SK-N-SH (cell line): ENCODE measurements at regions not wholly inside any gene's neighbourhood (a gene's known extent, or its start where the extent isn't known, plus 50 kb on each side); places are given as distances from the start of the nearest gene placed in this dataset.

Source experiments
- CTCF ChIA-PET: fragments of 300-600, 350-600 bp; formaldehyde crosslinking; extraction: SDS; loops from one replicate; lab custom pipeline; 2021; lab: Yijun Ruan, JAX
- POLR2A ChIA-PET: fragments of 350-600 bp; sonication (Branson Sonifier 250); formaldehyde crosslinking; extraction: SDS; loops from one replicate; lab custom pipeline; 2020; ENCODE audit warnings: antibody characterized with exemption, inconsistent platforms; lab: Yijun Ruan, JAX
- DNase-seq: peaks from one replicate; pipeline ENCODE4 v3.0.0; 2012
- H2AFZ ChIP-seq: fragments of 200-600 bp; sonication (generic); 2 replicates; pipeline ENCODE4 v1.8.1; 2016; ENCODE audit warnings: antibody characterized with exemption, mild to moderate bottlenecking, low read depth
- H3F3A ChIP-seq: fragments of 200-600 bp; sonication (generic); replicated peaks from 2 replicates; pipeline ENCODE3; 2016; ENCODE audit warnings: antibody characterized with exemption, mild to moderate bottlenecking; ENCODE audit not compliant: insufficient read depth
- H3K27ac ChIP-seq, 2 experiments: fragments of 200-500 bp in 1 of 2; fragments of 200-600 bp in 1 of 2; sonication (Bioruptor generic) in 1 of 2; sonication (generic), shearing (Covaris generic) in 1 of 2; 2 replicates each; pipeline versions ENCODE4 v1.5.1 to v1.6.1; 2014 to 2016; ENCODE audit warnings: low read depth in 2 of 2, inconsistent platforms in 1 of 2, low read length in 1 of 2, mild to moderate bottlenecking in 1 of 2, mixed read lengths in 1 of 2
- H3K27me3 ChIP-seq: fragments of 200-600 bp; sonication (generic), shearing (Covaris generic); 2 replicates; pipeline ENCODE4 v1.6.1; 2016; ENCODE audit warnings: mixed run types; ENCODE audit not compliant: insufficient read depth
- H3K36me3 ChIP-seq, 2 experiments: fragments of 200-500 bp in 1 of 2; fragments of 200-600 bp in 1 of 2; sonication (Bioruptor generic) in 1 of 2; sonication (generic) in 1 of 2; replicated peaks in 1 of 2; 2 replicates each; pipeline versions ENCODE3 to v1.5.1; 2014 to 2016; ENCODE audit warnings: low read length in 1 of 2, mild to moderate bottlenecking in 1 of 2; ENCODE audit not compliant: insufficient read depth in 2 of 2, control insufficient read depth in 1 of 2
- H3K4me1 ChIP-seq, 2 experiments: fragments of 200-500 bp in 1 of 2; fragments of 200-600 bp in 1 of 2; sonication (Bioruptor generic) in 1 of 2; sonication (generic), shearing (Covaris generic) in 1 of 2; 2 replicates each; pipeline versions ENCODE4 v1.5.1 to v1.6.1; 2014 to 2016; ENCODE audit warnings: low read depth in 1 of 2, low read length in 1 of 2, mixed run types in 1 of 2; ENCODE audit not compliant: insufficient read depth in 2 of 2, control insufficient read depth in 1 of 2
- H3K4me2 ChIP-seq: fragments of 200-600 bp; sonication (generic), shearing (Covaris generic); 2 replicates; pipeline ENCODE4 v1.6.1; 2017; ENCODE audit warnings: mixed run types
- H3K4me3 ChIP-seq, 2 experiments: fragments of 200-500 bp in 1 of 2; fragments of 200-600 bp in 1 of 2; sonication (Bioruptor generic) in 1 of 2; sonication (generic), shearing (Covaris generic) in 1 of 2; 2 replicates each; pipeline versions ENCODE4 v1.5.1 to v1.8.1; 2014 to 2016; ENCODE audit warnings: low read depth in 2 of 2, inconsistent platforms in 1 of 2, low read length in 1 of 2, mild to moderate bottlenecking in 1 of 2, mixed read lengths in 1 of 2, moderate library complexity in 1 of 2
- H3K79me2 ChIP-seq: fragments of 200-600 bp; sonication (generic); 2 replicates; pipeline ENCODE4 v1.8.1; 2017; ENCODE audit warnings: mild to moderate bottlenecking; ENCODE audit not compliant: insufficient read depth
- H3K9ac ChIP-seq: fragments of 200-600 bp; sonication (generic); 2 replicates; pipeline ENCODE4 v1.6.1; 2017; ENCODE audit warnings: mixed run types
- H3K9me2 ChIP-seq: fragments of 200-600 bp; sonication (generic); 2 replicates; pipeline ENCODE4 v1.6.1; 2017; ENCODE audit warnings: mixed run types
- H3K9me3 ChIP-seq: fragments of 200-600 bp; sonication (generic); 2 replicates; pipeline ENCODE4 v1.6.1; 2017; ENCODE audit warnings: mixed run types, mild to moderate bottlenecking, moderate library complexity
- H4K20me1 ChIP-seq: fragments of 200-600 bp; sonication (generic); 2 replicates; pipeline ENCODE4 v1.6.1; 2017; ENCODE audit warnings: mild to moderate bottlenecking, mixed run types; ENCODE audit not compliant: insufficient read depth
- CHD2 ChIP-seq: fragments of 150-350 bp; IDR thresholded peaks from 2 replicates; pipeline ENCODE4 v1.6.1; 2018; ENCODE audit warnings: low read length; ENCODE audit not compliant: partially characterized antibody
- CTCF ChIP-seq: fragments of 200-600 bp; sonication (generic); IDR thresholded peaks from 2 replicates; pipeline ENCODE4 v1.6.1; 2017; ENCODE audit warnings: antibody characterized with exemption, mild to moderate bottlenecking, moderate library complexity
- ELF1 ChIP-seq: IDR thresholded peaks from 2 replicates; pipeline ENCODE4 v1.4.0; 2012
- EP300 ChIP-seq, 2 experiments: IDR thresholded peaks; 2 replicates each; pipeline versions ENCODE4 v1.4.0 to v1.6.1; 2012; ENCODE audit warnings: borderline replicate concordance in 1 of 2, low read depth in 1 of 2, low read length in 1 of 2
- FOXJ3 ChIP-seq: sonication (generic); formaldehyde crosslinking; IDR thresholded peaks from 2 replicates; pipeline ENCODE4 v1.5.1; 2020; ENCODE audit warnings: mild to moderate bottlenecking, missing genetic modification reagents
- GABPA ChIP-seq: IDR thresholded peaks from 2 replicates; pipeline ENCODE4 v1.4.0; 2012; ENCODE audit warnings: low read depth, mild to moderate bottlenecking
- NRF1 ChIP-seq: IDR thresholded peaks from 2 replicates; pipeline ENCODE4 v1.6.1; 2012; ENCODE audit warnings: low read depth, mild to moderate bottlenecking, low read length
- POLR2AphosphoS5 ChIP-seq: IDR thresholded peaks from 2 replicates; pipeline ENCODE4 v1.6.1; 2012; ENCODE audit warnings: low read depth, low read length
- RAD21 ChIP-seq: IDR thresholded peaks from 2 replicates; pipeline ENCODE4 v1.6.1; 2012; ENCODE audit warnings: mild to moderate bottlenecking, low read length
- RXRA ChIP-seq: IDR thresholded peaks from 2 replicates; pipeline ENCODE4 v1.4.0; 2012; ENCODE audit warnings: low read depth, mild to moderate bottlenecking, borderline replicate concordance
- SIN3A ChIP-seq: IDR thresholded peaks from 2 replicates; pipeline ENCODE4 v1.6.1; 2012; ENCODE audit warnings: low read depth, mild to moderate bottlenecking, low read length, moderate library complexity, borderline replicate concordance
- SMC3 ChIP-seq: IDR thresholded peaks from 2 replicates; pipeline ENCODE4 v1.6.1; 2012; ENCODE audit warnings: low read depth, low read length, improper control_type of control experiment
- TAF1 ChIP-seq: IDR thresholded peaks from 2 replicates; pipeline ENCODE4 v1.6.1; 2012; ENCODE audit warnings: low read depth, mild to moderate bottlenecking, low read length, moderate library complexity, borderline replicate concordance
- TCF12 ChIP-seq: IDR thresholded peaks from 2 replicates; pipeline ENCODE4 v1.4.0; 2012
- TEAD4 ChIP-seq: IDR thresholded peaks from 2 replicates; pipeline ENCODE4 v1.4.0; 2012; ENCODE audit warnings: mild to moderate bottlenecking, borderline replicate concordance; ENCODE audit not compliant: insufficient read depth
- WGBS: methylation state at CpG from one replicate; pipeline ENCODE4 v1.1.6; 2017; ENCODE audit warnings: low lambda C conversion rate; 5-methylcytosine and 5-hydroxymethylcytosine counted together
- TF ChIP-seq, protein P1 (sequence below): IDR thresholded peaks from 2 replicates; pipeline ENCODE4 v1.4.0; 2012; ENCODE audit warnings: low read depth
- TF ChIP-seq, protein P2 (sequence below): fragments of 150-350 bp; IDR thresholded peaks from 2 replicates; pipeline ENCODE4 v1.6.1; 2016; ENCODE audit warnings: mild to moderate bottlenecking, low read depth, low read length
- TF ChIP-seq, protein P3 (sequence below): fragments of 150-350 bp; IDR thresholded peaks from 2 replicates; pipeline ENCODE4 v1.6.1; 2017; ENCODE audit warnings: antibody characterized with exemption, low read length, low read depth, borderline replicate concordance

- CTCF ChIA-PET, result no interaction called here
These were observed 228.4 kb downstream of the ATPSCKMT start for GRCh38 chr5:10021248-10021647.

GRCh38 chr5:10019236-10019635 lies 230.5 kb downstream of the ATPSCKMT start:
- Histone ChIP-seq H3K9me3 (peaks cover 3% of the 10 kb centered on the region; the same call in 1 of the 2 replicates), H3F3A (peaks cover 4% of the 10 kb centered on the region), H3K9me2 (no peaks in the 10 kb centered on the region), H3K27me3 (no peaks in the 10 kb centered on the region), H3K36me3 (no peaks in the 10 kb centered on the region), H3K9ac (no peak overlapping the region), H3K27ac (peak overlapping the region in 1 of 2 experiments; percentile 81; a peak in 2 of 4 replicates), H3K4me3 (no peak overlapping the region), H3K79me2 (no peaks in the 10 kb centered on the region), H3K4me2 (no peak overlapping the region), H2AFZ (no peak overlapping the region), H4K20me1 (no peaks in the 10 kb centered on the region), H3K4me1 (no peaks in the 10 kb centered on the region; a peak in 1 of 4 replicates)
- WGBS, result 19% methylated on average over 2 of the region's 2 CpGs
- ChIA-PET CTCF (no interaction called here), POLR2A (no interaction called here)
- TF ChIP-seq FOXJ3 (no peak), POLR2AphosphoS5 (no peak), TCF12 (no peak), RXRA (no peak), NRF1 (no peak), GABPA (no peak)
- TF ChIP-seq, protein P1, sequence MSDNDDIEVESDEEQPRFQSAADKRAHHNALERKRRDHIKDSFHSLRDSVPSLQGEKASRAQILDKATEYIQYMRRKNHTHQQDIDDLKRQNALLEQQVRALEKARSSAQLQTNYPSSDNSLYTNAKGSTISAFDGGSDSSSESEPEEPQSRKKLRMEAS, result no peak
- DNase-seq, result no peak

More at GRCh38 chr5:10021248-10021647, 228.4 kb downstream of the ATPSCKMT start:
- Histone ChIP-seq H4K20me1 (no peaks in the 10 kb centered on the region), H2AFZ (no peak overlapping the region), H3K4me2 (no peak overlapping the region), H3F3A (peaks cover 4% of the 10 kb centered on the region), H3K9me2 (no peaks in the 10 kb centered on the region), H3K79me2 (no peaks in the 10 kb centered on the region), H3K27ac (no peak overlapping the region), H3K4me1 (no peaks in the 10 kb centered on the region; a peak in 1 of 4 replicates), H3K4me3 (no peak overlapping the region), H3K9me3 (peaks cover 3% of the 10 kb centered on the region; the same call in 1 of the 2 replicates), H3K36me3 (no peaks in the 10 kb centered on the region), H3K9ac (no peak overlapping the region), H3K27me3 (no peaks in the 10 kb centered on the region)
- POLR2A ChIA-PET, result no interaction called here
- WGBS, result 0% methylated on average over 1 of the region's 1 CpG
- DNase-seq, result no peak
- TF ChIP-seq, protein P2, sequence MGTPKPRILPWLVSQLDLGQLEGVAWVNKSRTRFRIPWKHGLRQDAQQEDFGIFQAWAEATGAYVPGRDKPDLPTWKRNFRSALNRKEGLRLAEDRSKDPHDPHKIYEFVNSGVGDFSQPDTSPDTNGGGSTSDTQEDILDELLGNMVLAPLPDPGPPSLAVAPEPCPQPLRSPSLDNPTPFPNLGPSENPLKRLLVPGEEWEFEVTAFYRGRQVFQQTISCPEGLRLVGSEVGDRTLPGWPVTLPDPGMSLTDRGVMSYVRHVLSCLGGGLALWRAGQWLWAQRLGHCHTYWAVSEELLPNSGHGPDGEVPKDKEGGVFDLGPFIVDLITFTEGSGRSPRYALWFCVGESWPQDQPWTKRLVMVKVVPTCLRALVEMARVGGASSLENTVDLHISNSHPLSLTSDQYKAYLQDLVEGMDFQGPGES, result no peak
- TF ChIP-seq EP300 (IDR thresholded peaks at IDR 0.05; ENCODE audit: borderline replicate concordance in 1 of 2, low read depth in 1 of 2, low read length in 1 of 2) (no peak), TEAD4 (no peak), RAD21 (no peak), RXRA (no peak), CTCF (no peak), ELF1 (no peak), SIN3A (no peak), TAF1 (no peak), SMC3 (no peak), CHD2 (no peak)
- TF ChIP-seq, protein P3, sequence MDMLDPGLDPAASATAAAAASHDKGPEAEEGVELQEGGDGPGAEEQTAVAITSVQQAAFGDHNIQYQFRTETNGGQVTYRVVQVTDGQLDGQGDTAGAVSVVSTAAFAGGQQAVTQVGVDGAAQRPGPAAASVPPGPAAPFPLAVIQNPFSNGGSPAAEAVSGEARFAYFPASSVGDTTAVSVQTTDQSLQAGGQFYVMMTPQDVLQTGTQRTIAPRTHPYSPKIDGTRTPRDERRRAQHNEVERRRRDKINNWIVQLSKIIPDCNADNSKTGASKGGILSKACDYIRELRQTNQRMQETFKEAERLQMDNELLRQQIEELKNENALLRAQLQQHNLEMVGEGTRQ, result no peak
